A673 (cell line): ENCODE measurements at regions not wholly inside any gene's neighbourhood (a gene's known extent, or its start where the extent isn't known, plus 50 kb on each side); places are given as distances from the start of the nearest gene placed in this dataset.

ENCODE experiments used
- EZH2 ChIP-seq: fragments of 200-600 bp; sonication (generic); IDR thresholded peaks from 2 replicates; pipeline ENCODE4 v1.6.1; 2017; ENCODE audit warnings: borderline replicate concordance, low read depth, mild to moderate bottlenecking, mixed read lengths, antibody characterized with exemption, low read length; ENCODE audit not compliant: poor library complexity, severe bottlenecking
- TF ChIP-seq, protein P1 (sequence below): fragments of 300-800, 200-600 bp; sonication (generic); conservative IDR thresholded peaks from 2 replicates; pipeline ENCODE4 v1.5.1; 2017; ENCODE audit warnings: low read depth, mild to moderate bottlenecking, antibody characterized with exemption, low read length, moderate library complexity, mixed read lengths

DNA sequence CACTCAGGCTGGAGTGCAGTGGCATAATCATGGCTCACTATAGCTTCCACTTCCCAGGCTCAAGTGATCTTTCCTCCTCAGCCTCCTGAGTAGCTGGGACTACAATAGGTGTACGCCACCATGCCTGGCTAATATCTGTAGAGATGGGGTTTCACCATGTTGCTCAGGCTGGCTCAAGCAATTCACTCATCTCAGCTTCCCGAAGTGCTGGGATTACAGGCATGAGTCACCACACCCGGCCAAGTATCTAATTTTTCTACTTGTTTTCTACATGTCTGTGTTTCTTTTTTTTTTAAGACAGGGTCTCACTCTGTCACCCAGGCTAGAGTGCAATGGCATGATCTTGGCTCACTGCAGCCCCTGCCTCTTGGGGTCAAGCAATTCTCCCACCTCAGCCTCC, 119.7 kb upstream of the MED13L start:
- TF ChIP-seq, protein P1, sequence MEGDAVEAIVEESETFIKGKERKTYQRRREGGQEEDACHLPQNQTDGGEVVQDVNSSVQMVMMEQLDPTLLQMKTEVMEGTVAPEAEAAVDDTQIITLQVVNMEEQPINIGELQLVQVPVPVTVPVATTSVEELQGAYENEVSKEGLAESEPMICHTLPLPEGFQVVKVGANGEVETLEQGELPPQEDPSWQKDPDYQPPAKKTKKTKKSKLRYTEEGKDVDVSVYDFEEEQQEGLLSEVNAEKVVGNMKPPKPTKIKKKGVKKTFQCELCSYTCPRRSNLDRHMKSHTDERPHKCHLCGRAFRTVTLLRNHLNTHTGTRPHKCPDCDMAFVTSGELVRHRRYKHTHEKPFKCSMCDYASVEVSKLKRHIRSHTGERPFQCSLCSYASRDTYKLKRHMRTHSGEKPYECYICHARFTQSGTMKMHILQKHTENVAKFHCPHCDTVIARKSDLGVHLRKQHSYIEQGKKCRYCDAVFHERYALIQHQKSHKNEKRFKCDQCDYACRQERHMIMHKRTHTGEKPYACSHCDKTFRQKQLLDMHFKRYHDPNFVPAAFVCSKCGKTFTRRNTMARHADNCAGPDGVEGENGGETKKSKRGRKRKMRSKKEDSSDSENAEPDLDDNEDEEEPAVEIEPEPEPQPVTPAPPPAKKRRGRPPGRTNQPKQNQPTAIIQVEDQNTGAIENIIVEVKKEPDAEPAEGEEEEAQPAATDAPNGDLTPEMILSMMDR = no peak
- TF ChIP-seq EZH2 = no peak
